ENCODE measurements at regions not wholly inside any gene's neighbourhood (a gene's known extent, or its start where the extent isn't known, plus 50 kb on each side); places are given as distances from the start of the nearest gene placed in this dataset.

DNA sequence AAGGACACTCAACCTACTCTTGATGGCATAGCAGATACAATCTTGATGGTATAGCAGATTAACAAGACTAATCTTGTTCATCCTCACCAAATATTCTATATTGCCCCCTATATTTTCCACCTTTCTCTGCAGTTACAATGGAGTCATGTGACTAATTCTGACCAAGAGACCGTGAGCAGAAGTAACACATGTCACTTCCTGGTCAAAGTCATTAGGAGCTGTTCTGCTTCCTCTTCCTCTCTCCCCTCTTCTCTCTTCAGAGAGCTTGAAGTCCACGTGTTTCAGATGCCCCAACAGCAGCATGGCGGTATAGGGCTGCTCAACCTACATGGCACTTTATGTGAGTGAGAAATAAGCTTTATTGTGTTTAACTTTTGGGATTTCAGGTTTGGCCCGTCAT, 55.3 kb upstream of the ERCC4 start:
- H3K4me3 Mint-ChIP-seq (ENCODE audit: unreplicated experiment), result no peak overlapping the region
- H3K27ac Mint-ChIP-seq (ENCODE audit: unreplicated experiment), result no peak overlapping the region
- TF ChIP-seq, protein P1, sequence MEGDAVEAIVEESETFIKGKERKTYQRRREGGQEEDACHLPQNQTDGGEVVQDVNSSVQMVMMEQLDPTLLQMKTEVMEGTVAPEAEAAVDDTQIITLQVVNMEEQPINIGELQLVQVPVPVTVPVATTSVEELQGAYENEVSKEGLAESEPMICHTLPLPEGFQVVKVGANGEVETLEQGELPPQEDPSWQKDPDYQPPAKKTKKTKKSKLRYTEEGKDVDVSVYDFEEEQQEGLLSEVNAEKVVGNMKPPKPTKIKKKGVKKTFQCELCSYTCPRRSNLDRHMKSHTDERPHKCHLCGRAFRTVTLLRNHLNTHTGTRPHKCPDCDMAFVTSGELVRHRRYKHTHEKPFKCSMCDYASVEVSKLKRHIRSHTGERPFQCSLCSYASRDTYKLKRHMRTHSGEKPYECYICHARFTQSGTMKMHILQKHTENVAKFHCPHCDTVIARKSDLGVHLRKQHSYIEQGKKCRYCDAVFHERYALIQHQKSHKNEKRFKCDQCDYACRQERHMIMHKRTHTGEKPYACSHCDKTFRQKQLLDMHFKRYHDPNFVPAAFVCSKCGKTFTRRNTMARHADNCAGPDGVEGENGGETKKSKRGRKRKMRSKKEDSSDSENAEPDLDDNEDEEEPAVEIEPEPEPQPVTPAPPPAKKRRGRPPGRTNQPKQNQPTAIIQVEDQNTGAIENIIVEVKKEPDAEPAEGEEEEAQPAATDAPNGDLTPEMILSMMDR (IDR thresholded peaks at IDR 0.05), result no peak
- peaks cover 1% of the 10 kb centered on the region for H3K36me3 Mint-ChIP-seq (ENCODE audit: low read depth)
- peaks cover 34% of the 10 kb centered on the region for H3K27me3 Mint-ChIP-seq (ENCODE audit: low read depth)
- H3K9me3 Mint-ChIP-seq (ENCODE audit: low read depth), result peaks cover 11% of the 10 kb centered on the region
- no peaks in the 10 kb centered on the region for H3K4me1 Mint-ChIP-seq (ENCODE audit: low read depth)
- no peak for DNase-seq (ENCODE audit: low spot score)

DNA sequence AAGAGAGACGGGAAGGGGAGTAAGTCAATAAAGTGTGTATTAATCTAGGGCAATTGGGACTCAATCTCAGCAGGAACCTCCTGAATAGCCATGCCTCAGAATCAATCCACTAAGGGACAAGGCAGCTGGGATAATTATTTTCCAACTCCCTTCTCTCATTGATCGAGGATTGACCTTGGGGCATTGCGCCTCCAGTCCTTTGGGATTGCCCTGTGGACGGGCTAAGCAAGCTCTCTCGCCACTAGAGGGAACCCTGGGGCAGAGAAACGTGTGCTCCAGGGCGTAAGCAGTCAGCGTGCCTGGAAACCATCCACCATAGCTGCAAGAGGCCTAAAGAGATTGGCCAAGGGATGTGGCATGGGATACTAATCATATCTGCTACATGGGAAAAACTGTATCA, 53.9 kb upstream of the ERCC4 start:
- TF ChIP-seq, protein P1 (IDR thresholded peaks at IDR 0.05), result peak; percentile 80
- H3K4me1 Mint-ChIP-seq (ENCODE audit: low read depth), result no peaks in the 10 kb centered on the region
- peaks cover 34% of the 10 kb centered on the region for H3K27me3 Mint-ChIP-seq (ENCODE audit: low read depth)
- no peak overlapping the region for H3K4me3 Mint-ChIP-seq (ENCODE audit: unreplicated experiment)
- H3K27ac Mint-ChIP-seq (ENCODE audit: unreplicated experiment), result no peak overlapping the region
- no peak for DNase-seq (ENCODE audit: low spot score)
- peaks cover 1% of the 10 kb centered on the region for H3K36me3 Mint-ChIP-seq (ENCODE audit: low read depth)
- peaks cover 11% of the 10 kb centered on the region for H3K9me3 Mint-ChIP-seq (ENCODE audit: low read depth)
